HK-2 (cell line): ENCODE measurements at regions not wholly inside any gene's neighbourhood (a gene's known extent, or its start where the extent isn't known, plus 50 kb on each side); places are given as distances from the start of the nearest gene placed in this dataset.

ENCODE experiments used
- DNase-seq: peaks from one replicate; pipeline ENCODE4 v3.0.0-alpha.2; 2018; ENCODE audit not compliant: unreplicated experiment

- no peak for DNase-seq
Measured at GRCh38 chr10:90588222-90588621, 269.6 kb downstream of the HTR7 start.

GRCh38 chr10:90589825-90590224 is 268.0 kb downstream of the HTR7 start:
- no peak for DNase-seq

GRCh38 chr10:90591629-90592028 is 266.2 kb downstream of the HTR7 start:
- no peak for DNase-seq

GRCh38 chr10:90592638-90593302 is 265.1 kb downstream of the HTR7 start:
- DNase-seq = peak; percentile 6

GRCh38 chr10:90598513-90598912 is 259.3 kb downstream of the HTR7 start:
- DNase-seq = no peak

- no peak for DNase-seq
Measured at GRCh38 chr10:90602862-90603610, 254.8 kb downstream of the HTR7 start.

- no peak for DNase-seq
Measured at GRCh38 chr10:90604636-90605035, 253.2 kb downstream of the HTR7 start.

GRCh38 chr10:90605506-90605905 is 252.3 kb downstream of the HTR7 start:
- no peak for DNase-seq

GRCh38 chr10:90612276-90612675 is 245.6 kb downstream of the HTR7 start:
- DNase-seq = no peak

GRCh38 chr10:90614631-90615030 is 243.2 kb downstream of the HTR7 start:
- DNase-seq = no peak

- no peak for DNase-seq
Measured at GRCh38 chr10:90621577-90621976, 236.3 kb downstream of the HTR7 start.

GRCh38 chr10:90635111-90635765 is 222.6 kb downstream of the HTR7 start:
- DNase-seq = no peak

GRCh38 chr10:90640756-90641155 is 217.1 kb downstream of the HTR7 start:
- no peak for DNase-seq

- DNase-seq = no peak
Measured at GRCh38 chr10:90641731-90642130, 216.1 kb downstream of the HTR7 start.

GRCh38 chr10:90642136-90642535 is 215.7 kb downstream of the HTR7 start:
- DNase-seq = no peak

- DNase-seq = no peak
Measured at GRCh38 chr10:90642650-90643049, 215.2 kb downstream of the HTR7 start.

- DNase-seq = no peak
Measured at GRCh38 chr10:90644165-90644564, 213.7 kb downstream of the HTR7 start.

- DNase-seq = no peak
Measured at GRCh38 chr10:90650858-90651257, 207.0 kb downstream of the HTR7 start.

- no peak for DNase-seq
Measured at GRCh38 chr10:90652519-90652918, 205.3 kb downstream of the HTR7 start.

- no peak for DNase-seq
Measured at GRCh38 chr10:90658791-90659190, 199.0 kb downstream of the HTR7 start.

GRCh38 chr10:90665905-90666662 is 191.8 kb downstream of the HTR7 start:
- no peak for DNase-seq

- no peak for DNase-seq
Measured at GRCh38 chr10:90674461-90674860, 183.4 kb downstream of the HTR7 start.
